GM21723 (cell line): ENCODE measurements at regions not wholly inside any gene's neighbourhood (a gene's known extent, or its start where the extent isn't known, plus 50 kb on each side); places are given as distances from the start of the nearest gene placed in this dataset.
A peak's percentile ranks its signal among the peaks of the same experiment; 100 is the strongest.
"Not testable (repeated sequence)": the region's sequence is repeated elsewhere in the genome, so short reads cannot be mapped to it uniquely, and the experiment has no call there.

Experiments
- ATAC-seq: cut with Tn5 transposase; IDR thresholded peaks from one replicate; pipeline ENCODE4 v1.9.1; 2021; ENCODE audit warnings: mild to moderate bottlenecking, moderate library complexity; ENCODE audit not compliant: unreplicated experiment

GRCh38 chr17:70369391-70369790 lies 200.1 kb downstream of the KCNJ2 start:
- no peak for ATAC-seq

GRCh38 chr17:70370816-70371215 lies 201.5 kb downstream of the KCNJ2 start:
- no peak for ATAC-seq

GRCh38 chr17:70373369-70373768 lies 204.0 kb downstream of the KCNJ2 start:
- ATAC-seq, result no peak

DNA sequence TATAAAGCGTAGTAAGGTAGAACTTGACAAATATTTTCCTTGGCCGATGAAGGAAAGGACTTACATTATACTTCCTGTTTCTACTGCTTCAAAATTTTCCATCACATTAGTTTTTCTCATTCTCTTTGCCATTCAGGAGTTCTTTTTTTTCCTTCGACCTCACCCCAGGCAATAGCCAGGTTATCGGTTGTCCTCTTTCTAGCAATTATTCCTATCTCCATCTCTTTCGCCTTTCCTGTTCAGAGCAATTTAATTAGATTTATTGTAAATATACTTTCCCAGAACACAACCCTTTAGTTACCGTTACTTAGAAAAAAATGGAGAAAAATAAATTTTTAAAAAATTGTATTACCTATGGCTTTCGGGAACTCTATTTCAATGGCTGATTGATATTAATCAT lies 205.2 kb downstream of the KCNJ2 start:
- no peak for ATAC-seq

DNA sequence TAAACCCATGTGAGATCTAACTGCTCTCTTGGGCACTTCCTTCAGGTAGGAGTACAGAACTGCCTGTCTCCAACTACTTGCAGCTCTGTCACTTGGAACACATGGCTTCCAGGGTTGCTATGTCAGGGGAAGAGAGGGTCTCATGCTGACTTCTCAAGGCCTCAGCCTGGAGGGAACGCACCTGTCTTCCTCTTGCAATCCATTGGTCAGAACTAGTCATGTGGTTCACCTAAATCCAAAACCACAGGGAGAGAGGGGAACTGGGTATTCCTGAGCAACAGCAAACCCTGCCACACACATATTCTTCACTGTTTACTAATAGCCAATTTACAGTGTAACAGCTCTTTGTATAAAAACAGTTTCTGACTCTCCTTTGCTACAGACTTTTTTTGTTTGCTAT lies 206.1 kb downstream of the KCNJ2 start:
- ATAC-seq, result no peak

GRCh38 chr17:70375813-70376770 lies 206.8 kb downstream of the KCNJ2 start:
- ATAC-seq, result no peak

DNA sequence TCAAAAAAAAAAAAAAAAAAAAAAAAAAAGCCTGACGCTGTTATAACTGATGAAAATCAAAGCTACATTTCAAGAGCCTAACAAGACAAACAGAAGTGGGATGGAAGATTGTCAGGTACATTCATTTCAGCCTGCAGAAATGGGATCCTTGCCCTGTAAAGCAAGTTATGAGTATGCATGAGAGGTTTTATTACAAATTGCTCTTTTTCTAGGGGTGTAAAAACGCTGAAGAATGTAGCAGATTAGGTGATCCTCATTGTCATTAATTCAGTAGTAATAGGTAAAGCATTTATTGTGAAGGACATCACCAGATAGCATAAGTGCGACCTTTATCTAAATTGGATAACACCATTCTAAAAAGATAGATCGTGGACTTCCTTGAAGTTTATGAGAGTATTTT lies 208.3 kb downstream of the KCNJ2 start:
- ATAC-seq, result no peak

GRCh38 chr17:70378076-70378475 lies 208.7 kb downstream of the KCNJ2 start:
- ATAC-seq, result no peak

- ATAC-seq, result no peak
Observed at GRCh38 chr17:70379945-70380344, 210.6 kb downstream of the KCNJ2 start.

GRCh38 chr17:70381916-70382315 lies 212.6 kb downstream of the KCNJ2 start:
- ATAC-seq, result not testable (repeated sequence)

GRCh38 chr17:70388326-70388725 lies 219.0 kb downstream of the KCNJ2 start:
- no peak for ATAC-seq

- ATAC-seq, result not testable (repeated sequence)
Observed at GRCh38 chr17:70389232-70389757, 220.0 kb downstream of the KCNJ2 start.

- no peak for ATAC-seq
Observed at GRCh38 chr17:70390049-70390448, 220.7 kb downstream of the KCNJ2 start.

DNA sequence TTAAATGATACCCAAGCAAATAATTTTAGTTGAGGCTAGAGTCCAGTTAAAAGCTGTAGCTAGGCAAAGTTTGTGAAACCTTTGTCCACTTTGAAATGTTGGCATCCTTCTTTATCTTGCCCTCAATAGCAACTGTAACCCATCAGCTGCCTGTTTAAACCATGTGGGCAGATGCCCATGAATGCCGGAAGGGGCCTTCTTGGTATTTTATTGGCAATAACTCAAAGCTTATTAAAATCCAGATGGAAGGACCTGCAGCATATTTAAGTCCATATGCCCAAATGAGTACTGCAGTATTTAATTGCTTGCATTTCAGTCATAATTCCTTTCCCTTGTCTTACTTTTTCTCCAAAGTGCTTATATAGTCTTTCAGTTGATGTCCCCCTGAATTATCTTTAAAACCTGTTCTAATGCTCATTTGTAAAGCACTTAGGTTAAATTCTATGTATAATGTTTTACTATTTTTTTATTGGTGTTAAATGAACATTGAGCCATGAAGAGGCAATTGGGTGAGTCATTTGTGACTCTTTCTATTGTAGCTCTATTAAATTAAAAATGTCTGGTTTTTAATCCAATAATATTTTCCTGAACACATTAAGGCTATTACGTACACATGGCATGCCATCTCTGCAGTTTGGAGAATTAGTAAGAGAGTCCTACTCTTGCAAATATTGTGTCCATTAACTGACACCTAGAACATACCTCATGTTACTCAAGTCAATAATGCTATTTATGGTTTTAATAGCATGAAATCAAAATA lies 225.3 kb downstream of the KCNJ2 start:
- no peak for ATAC-seq

DNA sequence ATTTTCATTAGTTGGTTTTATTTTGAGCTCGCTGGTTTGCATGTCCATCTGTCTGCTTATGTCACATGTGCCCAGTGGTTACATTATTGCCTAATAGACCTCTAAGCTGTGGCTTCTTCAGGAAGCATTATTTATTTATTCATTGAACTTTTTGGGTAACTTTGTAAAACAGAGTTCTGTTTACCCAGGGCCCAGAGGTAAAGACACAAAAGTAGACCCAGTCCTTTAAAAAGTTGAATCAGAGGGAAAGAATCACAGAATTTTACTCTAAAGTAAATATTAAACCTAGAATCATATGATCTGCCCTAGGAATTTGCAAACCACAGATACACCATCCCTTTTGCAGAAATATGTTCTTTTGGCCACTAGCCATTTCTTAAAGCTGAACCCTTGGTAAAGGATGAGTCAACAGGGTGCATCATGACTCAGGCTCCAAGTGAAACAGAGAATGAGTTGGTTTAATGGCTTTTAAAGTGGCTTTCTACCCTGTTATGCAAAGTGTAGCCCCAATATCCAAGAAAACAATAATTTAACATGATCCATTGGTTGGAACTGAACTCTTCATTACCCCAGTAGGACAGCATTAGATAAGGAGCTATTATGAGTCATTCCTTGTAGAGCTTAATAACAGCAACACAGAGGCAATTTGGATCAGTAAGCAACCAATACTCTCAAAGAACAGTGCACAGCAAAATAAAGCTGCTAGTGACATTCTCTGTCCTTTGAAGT lies 236.3 kb downstream of the KCNJ2 start:
- ATAC-seq, result peak; percentile 60

GRCh38 chr17:70407506-70407905 lies 238.2 kb downstream of the KCNJ2 start:
- no peak for ATAC-seq

DNA sequence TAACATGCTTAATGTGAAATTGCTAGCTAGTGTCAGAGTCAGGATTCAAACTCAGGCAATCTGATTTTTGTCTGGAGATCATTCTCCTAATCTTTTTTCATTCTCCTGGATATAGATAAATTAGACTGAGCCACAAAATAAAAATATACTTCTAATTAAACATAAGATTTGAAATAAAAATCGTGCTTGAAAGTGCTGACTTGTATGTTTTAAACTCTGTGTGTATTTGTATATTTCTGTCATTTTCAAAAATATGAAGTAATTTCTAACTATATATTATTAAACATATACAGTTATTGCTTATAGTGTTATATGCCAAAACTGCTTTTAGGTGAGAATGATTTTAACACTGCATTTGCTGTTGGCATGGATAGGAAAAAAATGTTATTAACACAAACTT lies 239.4 kb downstream of the KCNJ2 start:
- no peak for ATAC-seq

DNA sequence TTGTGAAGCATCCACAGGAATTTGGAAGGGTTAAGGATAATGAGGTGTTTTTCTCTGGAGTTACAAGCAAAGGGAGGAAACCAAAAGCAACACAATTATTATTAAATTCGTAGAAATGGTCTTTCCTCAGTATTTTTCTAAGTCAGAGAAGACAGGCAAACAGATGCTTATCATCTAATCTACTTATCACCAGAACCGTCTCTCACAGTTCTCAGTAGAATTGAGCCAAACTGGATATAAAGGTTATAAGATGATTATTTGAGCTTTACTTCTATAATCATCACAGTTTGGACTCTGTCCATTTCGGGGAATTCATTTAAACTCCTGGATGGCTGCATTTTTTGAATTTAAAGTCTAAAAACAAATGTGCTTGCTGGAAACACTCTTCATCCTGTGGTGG lies 245.0 kb downstream of the KCNJ2 start:
- no peak for ATAC-seq

DNA sequence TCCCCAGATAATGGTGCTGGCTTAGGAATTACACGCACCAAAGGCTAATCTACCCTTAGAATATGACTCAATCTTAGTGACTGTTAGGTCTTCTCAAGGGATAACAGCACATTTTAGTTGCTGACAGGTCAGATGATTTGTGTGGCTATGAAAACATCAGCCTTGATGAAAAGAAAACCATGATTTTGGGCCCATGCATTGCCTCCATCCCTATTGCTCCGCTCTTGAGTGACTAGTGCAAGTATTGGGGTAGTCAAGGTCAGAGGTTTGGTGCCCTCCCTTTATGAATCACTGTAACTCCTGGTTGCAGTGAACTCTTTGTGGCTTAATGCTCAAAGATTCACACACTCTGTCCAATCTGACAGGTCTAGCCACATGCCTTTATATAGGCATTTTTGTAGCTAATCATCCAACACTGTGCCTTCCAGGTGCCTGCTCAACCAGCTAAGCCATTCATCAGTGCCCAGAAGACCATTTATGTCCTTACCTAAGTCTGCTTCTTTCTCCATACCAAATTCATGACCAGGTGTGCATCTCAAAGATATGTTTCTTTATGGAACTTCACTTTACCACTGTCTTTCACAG lies 251.6 kb downstream of the KCNJ2 start:
- no peak for ATAC-seq

- no peak for ATAC-seq
Observed at GRCh38 chr17:70422862-70423261, 253.5 kb downstream of the KCNJ2 start.

- ATAC-seq, result no peak
Observed at GRCh38 chr17:70423562-70423961, 254.2 kb downstream of the KCNJ2 start.
